ENCODE measurements at regions not wholly inside any gene's neighbourhood (a gene's known extent, or its start where the extent isn't known, plus 50 kb on each side); places are given as distances from the start of the nearest gene placed in this dataset.
"Not testable (repeated sequence)": the region's sequence is repeated elsewhere in the genome, so short reads cannot be mapped to it uniquely, and the experiment has no call there.

DNA sequence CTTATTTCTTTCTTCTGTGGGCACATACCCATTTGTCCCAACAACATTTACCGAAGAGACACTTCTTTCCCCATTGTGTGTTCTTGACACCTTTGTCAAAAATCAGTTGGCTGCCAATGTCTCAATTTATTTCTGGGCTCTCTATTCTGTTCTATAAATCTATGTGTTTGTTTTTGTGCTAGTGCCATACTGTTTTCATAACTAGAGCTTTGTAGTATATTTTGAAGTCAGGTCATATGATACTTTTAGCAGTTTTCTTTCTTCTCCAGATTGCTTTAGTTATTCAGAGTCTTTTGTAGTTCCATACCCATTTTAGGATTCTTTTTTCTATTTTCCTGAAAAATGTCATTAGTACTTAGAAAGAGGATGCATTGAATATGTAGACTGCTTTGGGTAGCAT lies 1276.3 kb downstream of the SLITRK1 start:
- DNase-seq (ENCODE audit: low read depth, low spot score), result no peak

DNA sequence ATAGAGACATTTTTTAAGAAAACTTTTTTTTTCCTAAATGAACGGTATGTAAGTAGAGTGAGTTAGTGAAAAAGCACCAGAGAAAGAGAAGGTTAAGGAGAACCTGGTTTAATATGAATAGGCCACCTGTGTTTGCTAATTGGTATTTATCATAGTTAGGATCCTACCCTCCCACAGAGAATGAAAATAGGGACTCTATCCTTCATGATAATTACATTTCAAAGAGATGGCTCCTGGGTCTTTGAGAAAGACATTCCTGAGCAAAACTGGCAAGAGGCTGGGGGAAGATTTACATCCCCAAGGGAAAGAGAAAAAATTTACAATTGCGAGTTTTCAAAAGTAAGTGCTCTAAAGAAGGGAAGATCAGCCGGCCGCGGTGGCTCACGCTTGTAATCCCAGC lies 1284.5 kb downstream of the SLITRK1 start:
- DNase-seq (ENCODE audit: low read depth, low spot score), result no peak

DNA sequence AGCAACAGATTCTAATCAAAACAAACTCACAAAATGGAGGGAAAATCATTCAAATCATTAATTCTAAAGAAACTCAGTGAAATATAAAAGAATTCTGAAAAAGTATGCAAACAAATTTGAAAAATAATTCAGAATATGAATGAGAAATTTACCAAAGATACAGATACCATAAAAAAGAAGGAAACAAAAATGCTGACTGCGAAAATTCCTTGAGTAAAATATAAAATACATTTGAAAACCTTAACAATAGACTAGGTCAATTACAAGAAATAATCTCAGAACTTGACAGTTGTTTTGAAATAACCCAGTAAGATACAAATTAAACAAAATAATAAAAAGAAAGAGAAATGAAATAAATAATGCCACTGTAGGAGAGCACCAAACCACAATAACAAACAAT lies 1289.0 kb downstream of the SLITRK1 start:
- no peak for DNase-seq (ENCODE audit: low read depth, low spot score)

DNA sequence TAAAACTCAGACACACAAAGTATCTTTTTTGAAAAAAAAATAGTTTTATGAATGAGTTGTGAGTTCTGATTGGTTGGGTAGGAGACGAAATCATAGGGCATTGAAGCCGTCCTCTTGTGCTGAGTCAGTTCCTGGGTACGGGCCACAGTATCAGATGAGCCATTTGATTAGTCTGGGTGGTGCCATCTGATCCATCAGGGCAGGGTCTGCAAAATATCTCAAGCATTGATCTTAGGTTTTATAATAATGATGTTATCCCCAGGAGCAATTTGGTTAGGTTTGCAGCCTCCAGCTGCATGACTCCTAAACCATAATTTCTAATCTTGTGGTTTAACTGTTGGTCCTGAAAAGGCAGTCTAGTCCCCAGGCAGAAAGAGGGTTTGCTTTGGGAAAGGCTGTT lies 1310.6 kb downstream of the SLITRK1 start:
- DNase-seq (ENCODE audit: low read depth, low spot score), result no peak

DNA sequence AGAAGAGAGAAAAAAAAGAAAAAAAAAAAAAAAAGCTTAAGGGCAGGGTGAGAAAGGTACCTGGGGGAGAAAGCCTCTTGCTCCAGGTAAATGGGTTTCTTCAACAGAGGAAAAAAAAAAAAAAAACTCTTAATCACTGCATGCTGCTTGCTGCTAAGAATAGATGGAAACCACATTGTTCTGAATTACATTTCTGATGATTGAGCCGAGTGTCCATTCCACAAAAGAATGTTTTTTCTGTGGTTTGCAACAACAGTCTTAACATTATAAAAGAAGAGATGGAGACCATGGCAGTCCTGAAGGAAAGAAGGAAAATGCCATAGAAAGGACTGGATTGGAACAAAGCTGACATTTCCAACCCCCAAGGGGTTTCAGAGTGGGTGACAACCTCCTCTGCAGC lies 1312.7 kb downstream of the SLITRK1 start:
- DNase-seq (ENCODE audit: low read depth, low spot score), result no peak

DNA sequence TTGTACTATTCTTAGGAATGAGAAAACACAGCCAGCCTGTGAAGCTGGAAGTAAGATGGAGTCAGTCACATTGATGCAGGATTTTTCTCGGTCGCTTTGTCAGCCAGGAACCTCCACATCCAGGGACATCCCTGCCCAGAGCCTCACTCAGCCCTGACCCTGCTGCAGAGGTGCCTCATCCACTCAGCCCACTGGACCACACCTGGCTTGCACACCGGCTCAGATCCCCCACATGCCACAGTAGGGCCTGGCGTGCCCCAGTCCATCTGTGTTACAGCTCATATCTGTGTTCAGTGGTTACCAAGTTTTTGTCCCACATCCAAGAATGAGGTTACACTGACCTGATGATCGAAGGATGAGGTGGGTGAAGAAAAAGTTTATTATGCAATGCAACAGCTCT lies 1315.4 kb downstream of the SLITRK1 start:
- no peak for DNase-seq (ENCODE audit: low read depth, low spot score)

DNA sequence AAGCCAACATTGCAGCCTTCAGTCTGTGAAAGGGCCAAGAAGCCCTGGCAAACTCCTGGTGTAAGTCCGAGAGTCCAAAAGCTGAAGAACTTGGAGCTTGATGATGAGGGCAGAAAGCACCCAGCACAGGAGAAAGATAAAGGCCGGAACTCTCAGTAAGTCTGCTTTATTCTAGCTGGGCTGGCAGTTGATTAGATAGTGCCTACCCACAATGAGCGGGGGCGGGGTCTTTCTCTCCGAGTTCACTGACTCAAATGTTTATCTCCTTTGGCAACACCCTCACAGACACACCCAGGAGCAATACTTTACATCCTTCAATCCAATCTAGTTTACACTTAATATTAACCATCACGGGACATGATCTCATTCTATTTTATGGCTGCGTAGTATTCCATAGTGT lies 1317.1 kb downstream of the SLITRK1 start:
- DNase-seq (ENCODE audit: low read depth, low spot score), result no peak

DNA sequence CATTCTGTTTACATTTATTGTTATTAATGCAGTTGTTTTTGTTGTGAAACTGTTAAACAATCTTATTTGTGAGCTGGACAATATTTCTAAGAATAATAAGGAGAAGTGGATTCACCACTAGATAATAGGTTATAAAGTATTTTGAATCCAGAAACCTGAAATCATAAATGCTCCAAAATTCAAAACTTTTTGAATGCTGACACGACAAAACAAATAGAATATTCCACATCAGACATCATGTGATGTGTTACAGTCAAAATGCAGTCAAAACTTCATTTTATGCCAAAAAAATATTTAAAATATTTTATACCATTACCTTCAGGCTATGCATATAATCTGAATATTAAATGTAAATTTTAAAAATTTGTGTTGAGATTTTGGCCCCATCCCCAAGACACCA lies 1321.4 kb downstream of the SLITRK1 start:
- DNase-seq (ENCODE audit: low read depth, low spot score), result no peak

DNA sequence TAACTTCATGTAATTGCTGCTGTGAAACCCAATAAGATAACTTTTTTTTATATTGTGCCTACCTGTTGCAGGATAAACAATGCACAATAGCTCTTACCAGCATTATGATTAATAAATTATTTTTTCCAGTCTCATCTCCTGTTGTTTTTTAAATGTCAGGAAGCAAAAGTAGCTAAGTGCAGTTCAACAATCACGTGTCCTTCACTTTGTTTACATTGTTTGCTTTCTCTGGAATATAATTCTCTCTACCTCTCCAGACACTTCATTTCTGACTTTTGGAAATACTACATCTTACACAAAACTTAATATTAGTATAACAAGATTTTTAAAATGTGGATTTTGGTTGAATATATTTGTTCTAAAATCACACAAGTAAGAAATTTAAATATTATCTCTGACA lies 1359.4 kb downstream of the SLITRK1 start:
- DNase-seq (ENCODE audit: low read depth, low spot score), result no peak

DNA sequence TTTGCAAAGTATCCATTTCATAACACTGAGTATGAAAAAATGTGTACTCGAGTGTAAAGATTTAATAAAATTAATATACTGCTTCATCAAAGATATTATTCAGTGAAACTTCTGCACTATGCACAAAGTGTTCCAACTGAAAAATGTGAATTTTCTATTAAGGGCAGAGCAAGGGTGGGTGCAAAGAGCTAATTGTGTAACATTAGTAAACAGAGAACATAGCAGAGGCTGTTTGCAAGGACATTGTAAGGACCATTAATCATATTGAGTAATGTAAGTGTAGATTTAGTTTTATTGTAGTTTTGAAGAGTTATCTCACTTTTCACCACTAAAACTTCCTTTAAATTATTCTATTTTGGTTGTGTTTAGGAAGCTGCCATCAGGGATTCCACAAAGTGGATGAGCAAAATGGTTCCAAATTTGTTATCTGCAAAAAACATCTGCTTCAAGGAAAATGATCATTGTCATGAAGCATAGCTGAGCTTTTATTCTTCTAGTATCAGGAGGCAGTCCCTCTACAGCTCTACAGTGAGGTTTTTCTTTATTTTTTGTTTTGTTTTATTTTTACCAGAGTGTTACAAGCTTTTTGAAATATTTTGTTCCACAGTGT lies 1375.4 kb downstream of the SLITRK1 start:
- DNase-seq (ENCODE audit: low read depth, low spot score), result no peak

DNA sequence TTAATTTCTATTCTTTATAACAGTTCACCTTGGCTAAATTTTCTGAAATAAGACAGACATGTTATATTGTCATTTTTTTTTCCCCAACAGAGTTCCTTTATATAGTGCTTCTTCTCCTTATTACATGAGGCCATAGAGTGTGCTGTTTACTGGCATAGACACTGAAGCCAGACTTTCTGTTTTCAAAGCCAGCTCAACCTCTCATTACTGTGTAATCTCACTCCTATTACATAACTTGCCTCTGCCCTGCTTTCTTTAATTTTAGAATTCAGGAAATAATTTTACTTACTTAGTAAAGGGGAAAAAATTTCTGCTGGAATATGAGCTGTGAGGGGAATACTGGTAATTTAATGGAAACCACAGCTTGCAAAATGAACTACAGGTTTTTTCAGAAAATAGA lies 1380.4 kb downstream of the SLITRK1 start:
- no peak for DNase-seq (ENCODE audit: low read depth, low spot score)

DNA sequence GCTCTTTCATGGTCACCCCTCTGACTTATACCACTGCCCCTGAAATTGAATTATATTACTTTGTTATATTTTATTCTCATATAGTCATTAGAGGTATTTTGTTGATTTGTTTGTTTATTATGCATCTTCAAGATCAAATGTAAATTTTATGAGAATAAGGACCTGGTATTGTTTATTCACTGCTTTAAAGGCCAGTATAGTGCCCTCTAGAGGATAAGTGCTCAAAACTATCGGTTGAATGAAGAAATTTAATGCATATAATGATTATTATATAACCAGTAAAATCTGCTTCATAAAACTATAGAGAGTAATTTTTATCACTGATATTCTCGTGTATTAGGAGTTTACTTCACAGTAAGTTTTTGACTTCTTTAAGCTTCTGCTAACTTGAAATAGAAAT lies 1401.9 kb downstream of the SLITRK1 start:
- DNase-seq (ENCODE audit: low read depth, low spot score), result no peak

DNA sequence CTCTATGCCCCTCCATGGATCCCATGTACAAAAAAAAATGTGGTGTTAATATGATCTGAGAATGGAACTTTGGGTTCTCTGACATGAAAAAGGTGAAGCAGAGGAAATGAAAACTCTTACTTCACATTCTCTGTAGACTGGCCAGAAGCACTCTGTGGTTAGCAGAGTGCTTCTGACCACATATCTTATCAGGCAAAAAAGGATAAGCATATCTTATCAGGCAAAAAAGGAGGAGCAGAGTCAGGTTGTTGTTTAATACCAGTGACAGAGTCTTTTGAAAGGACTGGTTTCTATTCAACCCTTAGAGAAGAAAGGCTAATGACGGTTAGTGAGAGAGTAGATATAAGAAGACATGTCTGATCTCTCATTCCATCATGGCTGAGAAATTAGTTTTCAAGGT lies 1404.8 kb downstream of the SLITRK1 start:
- DNase-seq (ENCODE audit: low read depth, low spot score), result no peak

DNA sequence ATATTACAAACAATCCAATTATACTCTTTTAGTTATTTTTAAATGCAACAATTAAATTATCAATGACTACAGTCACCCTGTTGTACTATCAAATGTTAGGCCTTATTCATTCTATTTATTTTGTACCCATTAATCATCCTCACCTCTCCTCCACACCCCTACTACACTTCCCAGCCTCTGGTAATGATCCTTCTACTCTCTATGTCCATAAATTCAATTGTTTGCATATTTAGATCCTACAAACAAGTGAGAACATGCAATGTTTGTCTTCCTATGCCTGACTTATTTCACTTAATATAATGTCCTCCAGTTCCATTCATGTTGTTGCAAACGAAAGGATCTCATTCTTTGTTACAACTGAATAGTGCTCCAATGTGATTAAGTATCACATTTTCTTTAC lies 1414.6 kb downstream of the SLITRK1 start:
- no peak for DNase-seq (ENCODE audit: low read depth, low spot score)

DNA sequence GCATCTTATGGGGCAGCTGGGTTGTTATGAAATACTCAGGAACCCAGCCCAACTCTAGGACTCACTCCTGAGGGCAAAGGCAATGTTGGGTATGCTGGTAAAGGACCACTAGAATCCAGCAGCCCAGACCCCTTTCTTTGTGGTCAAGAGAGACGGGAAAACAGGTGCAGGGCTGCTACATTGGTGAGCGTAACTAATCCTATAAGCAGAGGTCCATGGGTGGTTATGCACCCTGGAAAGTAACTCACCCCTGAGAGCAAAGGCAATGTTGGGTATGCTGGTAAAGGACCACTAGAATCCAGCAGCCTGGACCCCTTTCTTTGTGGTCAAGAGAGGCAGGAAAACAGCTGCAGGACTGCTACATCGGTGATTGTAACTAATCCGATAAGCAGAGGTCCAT lies 1422.7 kb downstream of the SLITRK1 start:
- not testable (repeated sequence) for DNase-seq (ENCODE audit: low read depth, low spot score)

DNA sequence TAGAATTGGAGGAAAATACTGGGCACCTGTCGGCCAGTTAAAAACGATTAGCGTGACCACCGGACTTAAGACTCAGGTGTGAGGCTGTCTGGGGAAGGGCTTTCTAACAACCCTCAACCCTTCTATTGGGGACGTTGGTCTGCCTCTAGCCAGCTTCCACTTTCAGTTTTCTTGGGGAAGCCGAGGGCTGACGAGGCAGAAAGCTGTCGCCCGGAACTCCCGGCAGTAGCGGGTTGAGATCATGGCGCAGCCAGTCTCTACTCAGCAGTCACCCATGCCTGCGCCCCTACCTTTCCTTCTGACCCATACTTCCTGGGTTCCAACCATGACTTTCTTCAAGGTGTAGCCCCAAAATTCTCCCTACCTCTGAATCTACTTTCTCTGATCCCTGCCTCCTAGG lies 1424.1 kb downstream of the SLITRK1 start:
- DNase-seq (ENCODE audit: low read depth, low spot score), result no peak

DNA sequence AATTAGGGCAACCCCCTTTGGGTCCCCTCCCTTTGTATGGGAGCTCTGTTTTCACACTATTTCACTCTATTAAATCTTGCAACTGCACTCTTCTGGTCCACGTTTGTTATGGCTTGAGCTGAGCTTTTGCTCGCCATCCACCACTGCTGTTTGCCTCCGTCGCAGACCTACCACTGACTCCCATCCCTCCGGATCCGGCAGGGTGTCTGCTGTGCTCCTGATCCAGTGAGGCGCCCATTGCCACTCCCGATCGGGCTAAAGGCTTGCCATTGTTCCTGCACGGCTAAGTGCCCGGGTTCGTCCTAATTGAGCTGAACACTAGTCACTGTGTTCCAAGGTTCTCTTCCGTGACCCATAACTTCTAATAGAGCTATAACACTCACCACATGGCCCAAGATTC lies 1424.7 kb downstream of the SLITRK1 start:
- not testable (repeated sequence) for DNase-seq (ENCODE audit: low read depth, low spot score)

DNA sequence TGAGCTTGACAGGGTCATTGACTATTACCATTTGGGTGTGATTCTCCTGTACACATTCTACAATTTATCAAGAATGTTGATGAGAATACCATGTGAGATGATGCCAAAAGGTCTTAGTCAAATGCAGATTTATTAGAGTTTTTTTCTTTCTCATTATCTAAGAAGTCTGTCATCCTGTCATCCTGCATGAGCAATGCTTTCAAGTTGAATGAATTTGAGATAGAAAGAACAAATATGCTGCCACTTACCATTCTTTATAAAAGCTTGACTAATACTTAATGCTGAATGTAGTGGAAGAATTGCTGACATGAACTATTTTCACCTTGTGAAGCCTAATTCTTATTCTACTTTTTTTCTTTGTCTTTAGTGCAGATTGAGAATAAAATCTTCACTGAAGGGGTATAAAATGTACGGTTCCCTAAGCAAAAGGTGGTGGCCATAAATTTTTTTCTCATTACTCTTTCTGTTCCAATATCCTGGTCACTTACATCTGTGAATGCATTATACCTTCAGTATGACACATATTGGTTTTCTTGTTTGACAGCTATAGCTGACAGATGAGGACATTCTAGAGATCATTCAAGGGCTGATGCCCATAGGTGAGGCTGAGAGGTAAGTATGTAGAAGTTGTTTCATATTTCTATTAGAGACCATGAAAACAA lies 1434.7 kb downstream of the SLITRK1 start:
- DNase-seq (ENCODE audit: low read depth, low spot score), result no peak

DNA sequence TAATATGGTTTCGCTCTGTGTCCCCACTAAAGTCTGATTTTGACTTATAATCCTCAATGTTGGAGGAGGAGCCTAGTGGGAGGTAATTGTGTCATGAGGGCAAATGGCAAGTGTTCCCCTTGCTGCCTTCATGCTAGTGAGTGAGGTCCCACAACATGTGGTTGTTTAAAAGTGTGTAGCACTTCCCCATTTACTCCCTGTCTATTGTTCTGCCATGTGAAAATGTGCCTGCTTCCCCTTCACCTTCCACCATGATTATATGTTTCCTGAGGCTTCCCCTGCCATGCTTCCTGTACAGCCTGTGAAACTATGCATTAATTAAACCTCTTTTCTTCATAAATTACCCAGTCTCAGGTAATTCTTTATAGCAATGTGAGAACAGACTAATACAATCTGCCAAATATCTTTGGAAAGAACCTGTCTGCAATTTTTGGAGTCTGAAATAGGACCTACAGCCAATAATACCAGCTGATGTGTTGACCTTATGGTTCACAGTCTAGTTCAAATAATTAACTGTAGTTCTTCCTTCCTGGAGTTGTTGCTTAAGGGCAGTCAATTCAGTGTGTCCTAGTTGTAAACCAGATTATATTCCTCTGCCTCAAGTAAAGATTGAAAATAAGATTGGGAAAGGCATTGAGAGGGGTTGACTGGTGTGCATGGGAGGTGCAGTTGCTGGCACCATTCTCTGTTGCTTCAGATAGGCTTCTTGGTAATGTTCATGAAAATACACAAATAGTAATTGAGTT lies 1442.9 kb downstream of the SLITRK1 start:
- DNase-seq (ENCODE audit: low read depth, low spot score), result no peak

DNA sequence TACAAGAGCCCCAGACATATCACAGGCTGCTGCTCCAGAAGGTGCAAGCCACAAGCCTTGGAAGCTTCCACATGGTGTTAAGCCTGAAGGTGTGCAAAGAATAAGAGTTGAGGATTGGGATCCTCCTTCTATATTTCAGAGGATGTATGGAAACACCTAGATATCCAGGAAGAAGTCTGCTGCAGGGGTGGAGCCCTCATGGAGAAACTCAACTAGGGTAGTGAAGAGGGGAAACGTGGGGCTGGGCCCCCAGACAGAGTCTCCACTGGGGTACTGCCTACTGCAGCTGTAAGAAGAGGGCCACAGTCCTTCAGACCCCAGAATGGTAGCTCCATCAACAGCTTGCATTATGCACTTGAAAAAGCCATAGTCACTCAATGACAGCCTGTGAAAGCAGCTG lies 1444.0 kb downstream of the SLITRK1 start:
- DNase-seq (ENCODE audit: low read depth, low spot score), result no peak

DNA sequence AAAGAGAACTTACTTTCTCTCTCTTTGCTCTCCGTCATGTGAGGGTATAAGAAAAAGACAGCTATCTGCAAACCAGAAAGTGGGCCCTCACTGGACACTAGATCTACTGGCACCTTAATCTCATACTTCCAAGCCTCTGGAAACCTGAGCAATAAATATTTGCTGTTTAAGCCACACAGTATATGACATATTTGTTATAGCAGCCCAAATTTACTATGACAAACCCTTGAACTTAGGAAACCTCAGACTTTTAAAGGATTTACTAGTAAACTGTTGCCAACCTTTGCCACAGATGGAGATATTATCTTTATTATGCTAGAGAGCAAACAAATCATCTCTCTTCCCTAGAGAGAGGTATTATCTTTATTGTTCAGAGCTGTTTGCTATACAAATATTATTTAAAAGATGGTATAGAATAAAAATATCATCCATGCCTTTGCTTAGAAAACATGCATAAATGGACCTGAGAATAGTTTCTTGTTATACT lies 1446.1 kb downstream of the SLITRK1 start:
- DNase-seq (ENCODE audit: low read depth, low spot score), result no peak

DNA sequence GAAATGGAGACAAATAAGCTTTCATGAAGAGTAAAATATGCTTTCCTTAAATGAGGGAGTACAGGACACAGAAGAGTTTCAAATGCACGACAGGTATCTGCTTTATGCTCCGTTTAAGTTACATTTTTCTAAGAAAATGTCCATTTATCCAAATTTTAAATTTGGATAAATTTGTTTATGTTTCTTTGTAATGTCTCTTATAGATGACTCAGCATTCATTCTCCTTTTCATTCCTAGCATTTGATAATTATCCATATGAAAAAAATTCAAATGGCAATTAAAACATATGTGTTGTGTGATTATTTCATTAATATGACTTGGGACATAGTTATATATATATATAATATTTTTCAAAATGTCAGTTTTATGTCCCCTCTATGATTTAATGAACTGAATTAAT lies 1449.3 kb downstream of the SLITRK1 start:
- no peak for DNase-seq (ENCODE audit: low read depth, low spot score)

DNA sequence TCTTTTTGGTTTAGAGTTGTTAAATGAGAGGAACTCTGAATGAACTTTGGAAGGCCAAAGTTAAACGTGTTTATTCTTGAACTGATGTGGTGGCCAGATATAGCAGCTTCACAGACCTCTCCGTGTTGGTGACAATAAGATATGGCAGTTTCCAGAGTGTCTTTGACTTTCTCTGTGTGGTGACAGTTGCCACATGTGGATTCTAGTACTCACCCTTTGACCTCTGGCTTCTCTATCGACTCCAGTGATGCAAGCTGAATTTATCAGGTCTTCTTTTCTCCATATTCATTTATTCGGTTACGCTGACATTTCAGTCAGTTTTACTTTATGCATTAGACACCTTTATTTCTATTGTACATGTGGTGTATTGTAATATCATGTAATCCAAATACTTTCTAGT lies 1469.5 kb downstream of the SLITRK1 start:
- no peak for DNase-seq (ENCODE audit: low read depth, low spot score)
